Heart left ventricle (tissue), 16 donors: ENCODE measurements at regions not wholly inside any gene's neighbourhood (a gene's known extent, or its start where the extent isn't known, plus 50 kb on each side); places are given as distances from the start of the nearest gene placed in this dataset.

Experiments used
- ATAC-seq, 4 donors: fragments of 200-7000 bp; cut with Tn5 transposase; one replicate each; pipeline ENCODE4 v1.9.1; 2020 to 2022; ENCODE audit warnings: moderate library complexity in 4 of 4, mild to moderate bottlenecking in 3 of 4, moderate number of reproducible peaks in 1 of 4
- DNase-seq, 5 donors: peaks; one replicate each; pipeline ENCODE4 v3.0.0-alpha.2; 2020
- H3K27ac ChIP-seq, 12 donors: fragments of 200-600 bp; sonication (generic) in 4 of 12; one replicate each; pipeline versions ENCODE4 v1.5.0 to v1.8.0; 2016 to 2022; ENCODE audit warnings: mild to moderate bottlenecking in 2 of 12
- H3K27me3 ChIP-seq, 9 donors: fragments of 200-600 bp; sonication (generic) in 2 of 9; one replicate each; pipeline versions ENCODE4 v1.5.1 to v1.8.0; 2016 to 2022; ENCODE audit warnings: mild to moderate bottlenecking in 3 of 9
- H3K36me3 ChIP-seq, 9 donors: fragments of 200-600 bp; sonication (generic) in 2 of 9; one replicate each; pipeline versions ENCODE4 v1.5.0 to v1.8.0; 2018 to 2022; ENCODE audit warnings: mild to moderate bottlenecking in 2 of 9
- H3K4me1 ChIP-seq, 12 donors: fragments of 200-600 bp; sonication (generic) in 4 of 12; one replicate each; pipeline versions ENCODE4 v1.5.0 to v1.8.0; 2016 to 2022; ENCODE audit warnings: mild to moderate bottlenecking in 3 of 12
- H3K4me3 ChIP-seq, 12 donors: fragments of 200-600 bp; sonication (generic) in 4 of 12; one replicate each; pipeline versions ENCODE4 v1.5.0 to v1.8.0; 2017 to 2022; ENCODE audit warnings: mild to moderate bottlenecking in 9 of 12, moderate library complexity in 4 of 12
- H3K9me3 ChIP-seq, 12 donors: fragments of 200-600 bp; sonication (generic) in 4 of 12; one replicate each; pipeline versions ENCODE4 v1.5.0 to v1.8.0; 2016 to 2022; ENCODE audit warnings: mild to moderate bottlenecking in 1 of 12
- CTCF ChIP-seq, 12 donors: fragments of 200-600 bp; sonication (generic) in 4 of 12; IDR thresholded peaks; one replicate each; pipeline versions ENCODE4 v1.5.0 to v1.8.0; 2018 to 2022; ENCODE audit warnings: antibody characterized with exemption in 12 of 12, mild to moderate bottlenecking in 5 of 12
- POLR2A ChIP-seq, 2 donors: fragments of 450-650 bp; IDR thresholded peaks; one replicate each; pipeline ENCODE4 v1.6.1; 2017; ENCODE audit warnings: antibody characterized with exemption in 2 of 2, mild to moderate bottlenecking in 2 of 2, moderate library complexity in 2 of 2
- WGBS, 4 donors: extraction: QIAGEN DNeasy Blood & Tissue Kit in 2 of 4; methylation state at CpG; one replicate each; pipeline versions ENCODE4 v1.1.5 to v1.1.7; 2013 to 2018; 5-methylcytosine and 5-hydroxymethylcytosine counted together
- intact Hi-C, 10 donors: fragments of 100-400 bp; cut with DNase I; formaldehyde crosslinking; loops; one replicate each; pipeline versions ENCODE4 v1.11.1 to v1.14.2; 2022
- donor health status: ischemic (EF 13 %, LVEDD 7.1; RV severe dilation, severe dysfunction).
- donor health status: healthy with polysubstance abuse.
- donor health status: DM: no; HTN: yes; CAD: no.
- donor health status: DM: no; HTN: no; CAD: no.
- donor health status: ischemic (EF 25% LVEDD 6.9; RV normal size, moderate dysfunction).
- donor health status: ischemic (EF 25% LVEDD 5.7; RV mildly dilated, moderate dysfunction).
- donor health status: healthy.
- donor health status: DM: yes; HTN: yes; CAD: no.
- donor health status: ischemic (EF 35%, LVEDD 5.7; RV mildly dilated, moderate dysfunction).
- donor health status: nonischemic (EF 11% LVEDD 7.7; RV severe dilation, severe dysfunction).
- donor health status: DM: yes; HTN: yes; CAD: no.
- donor health status: PGD.
- donor health status: ischemic (EF 29% LVEDD 5.4; RV normal size, mild dysfunction).
- donor health status: nonischemic (EF 23%, LVEDD 6.1; RV moderate dilation, normal function).

- Histone ChIP-seq H3K27ac (no peak overlapping the region), H3K4me1 (no peaks in the 10 kb centered on the region), H3K36me3 (no peaks in the 10 kb centered on the region), H3K27me3 (no peaks in the 10 kb centered on the region), H3K4me3 (no peak overlapping the region), H3K9me3 (peaks cover 0 to 18% (median 4%) of the 10 kb centered on the region in 12 donors)
- TF ChIP-seq CTCF (IDR thresholded peaks at IDR 0.05): no peak
- no peak for TF ChIP-seq POLR2A (IDR thresholded peaks at IDR 0.05)
- DNase-seq (no peak), ATAC-seq (no peak)
- WGBS, 4 donors: 67 to 81% (median 74%) methylated on average over 5 of the region's 5 CpGs
- intact Hi-C loops: no loop called here
These were observed 129.0 kb upstream of the PARD3B start for GRCh38 chr2:204416236-204416635.

- H3K27me3 ChIP-seq: no peaks in the 10 kb centered on the region
- H3K4me3 ChIP-seq: no peak overlapping the region
- WGBS, 4 donors: 80 to 88% (median 83%) methylated on average over 1 of the region's 1 CpG
- intact Hi-C loops: no loop called here
- TF ChIP-seq CTCF (IDR thresholded peaks at IDR 0.05) (no peak), POLR2A (IDR thresholded peaks at IDR 0.05) (no peak)
- H3K4me1 ChIP-seq: no peaks in the 10 kb centered on the region
- DNase-seq: no peak
- peaks cover 0 to 24% (median 0%) of the 10 kb centered on the region in 12 donors for H3K9me3 ChIP-seq
- no peak overlapping the region for H3K27ac ChIP-seq
- H3K36me3 ChIP-seq: no peaks in the 10 kb centered on the region
- ATAC-seq: no peak
These were observed 119.5 kb upstream of the PARD3B start for GRCh38 chr2:204425821-204426220.

- no peak overlapping the region for H3K27ac ChIP-seq
- no peak for ATAC-seq
- DNase-seq: no peak
- no peaks in the 10 kb centered on the region for H3K36me3 ChIP-seq
- no peak overlapping the region for H3K4me3 ChIP-seq
- TF ChIP-seq POLR2A (IDR thresholded peaks at IDR 0.05) (no peak), CTCF (IDR thresholded peaks at IDR 0.05) (no peak)
- H3K27me3 ChIP-seq: no peaks in the 10 kb centered on the region
- intact Hi-C loops: no loop called here
- H3K9me3 ChIP-seq: peaks cover 0 to 31% (median 13%) of the 10 kb centered on the region in 12 donors
- no peaks in the 10 kb centered on the region for H3K4me1 ChIP-seq
These were observed 116.6 kb upstream of the PARD3B start for GRCh38 chr2:204428675-204429074.

GRCh38 chr2:204431529-204431928 lies 113.7 kb upstream of the PARD3B start:
- H3K27me3 ChIP-seq: no peaks in the 10 kb centered on the region
- WGBS, 4 donors: 89 to 98% (median 93%) methylated on average over 1 of the region's 1 CpG
- no peak for TF ChIP-seq POLR2A (IDR thresholded peaks at IDR 0.05)
- TF ChIP-seq CTCF (IDR thresholded peaks at IDR 0.05): no peak
- H3K4me3 ChIP-seq: no peak overlapping the region
- peaks cover 0 to 22% (median 13%) of the 10 kb centered on the region in 12 donors for H3K9me3 ChIP-seq
- no peak overlapping the region for H3K27ac ChIP-seq
- H3K4me1 ChIP-seq: no peaks in the 10 kb centered on the region
- intact Hi-C loops: no loop called here
- DNase-seq (no peak), ATAC-seq (no peak)
- H3K36me3 ChIP-seq: no peaks in the 10 kb centered on the region
